ENCODE measurements at regions not wholly inside any gene's neighbourhood (a gene's known extent, or its start where the extent isn't known, plus 50 kb on each side); places are given as distances from the start of the nearest gene placed in this dataset.

DNA sequence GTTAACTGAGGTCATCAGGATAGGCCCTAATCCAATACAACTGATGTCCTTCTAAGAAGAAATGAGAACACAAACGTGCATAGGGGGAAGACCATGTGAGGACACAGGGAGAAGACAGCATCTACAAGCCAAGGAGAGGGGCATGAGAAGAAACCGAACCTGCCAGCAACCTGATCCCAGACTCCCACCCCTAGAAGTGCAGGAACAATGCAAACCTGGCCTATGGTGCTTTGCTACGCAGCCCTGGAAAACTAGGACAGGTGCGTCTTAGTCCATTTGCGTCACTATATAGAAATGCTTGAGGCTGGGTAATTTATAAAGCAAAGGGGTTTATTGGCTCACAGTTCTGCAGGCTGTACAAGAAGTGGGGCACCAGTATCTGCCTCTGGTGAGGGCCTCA lies 322.6 kb upstream of the ZNF32 start:
- no peak for DNase-seq (ENCODE audit: low read depth)
- TF ChIP-seq, protein P1, sequence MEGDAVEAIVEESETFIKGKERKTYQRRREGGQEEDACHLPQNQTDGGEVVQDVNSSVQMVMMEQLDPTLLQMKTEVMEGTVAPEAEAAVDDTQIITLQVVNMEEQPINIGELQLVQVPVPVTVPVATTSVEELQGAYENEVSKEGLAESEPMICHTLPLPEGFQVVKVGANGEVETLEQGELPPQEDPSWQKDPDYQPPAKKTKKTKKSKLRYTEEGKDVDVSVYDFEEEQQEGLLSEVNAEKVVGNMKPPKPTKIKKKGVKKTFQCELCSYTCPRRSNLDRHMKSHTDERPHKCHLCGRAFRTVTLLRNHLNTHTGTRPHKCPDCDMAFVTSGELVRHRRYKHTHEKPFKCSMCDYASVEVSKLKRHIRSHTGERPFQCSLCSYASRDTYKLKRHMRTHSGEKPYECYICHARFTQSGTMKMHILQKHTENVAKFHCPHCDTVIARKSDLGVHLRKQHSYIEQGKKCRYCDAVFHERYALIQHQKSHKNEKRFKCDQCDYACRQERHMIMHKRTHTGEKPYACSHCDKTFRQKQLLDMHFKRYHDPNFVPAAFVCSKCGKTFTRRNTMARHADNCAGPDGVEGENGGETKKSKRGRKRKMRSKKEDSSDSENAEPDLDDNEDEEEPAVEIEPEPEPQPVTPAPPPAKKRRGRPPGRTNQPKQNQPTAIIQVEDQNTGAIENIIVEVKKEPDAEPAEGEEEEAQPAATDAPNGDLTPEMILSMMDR (IDR thresholded peaks at IDR 0.05; ENCODE audit: low read length, missing control alignments) = no peak
- H3K4me3 ChIP-seq (replicated peaks; ENCODE audit: low read depth, low read length) = no peak overlapping the region

DNA sequence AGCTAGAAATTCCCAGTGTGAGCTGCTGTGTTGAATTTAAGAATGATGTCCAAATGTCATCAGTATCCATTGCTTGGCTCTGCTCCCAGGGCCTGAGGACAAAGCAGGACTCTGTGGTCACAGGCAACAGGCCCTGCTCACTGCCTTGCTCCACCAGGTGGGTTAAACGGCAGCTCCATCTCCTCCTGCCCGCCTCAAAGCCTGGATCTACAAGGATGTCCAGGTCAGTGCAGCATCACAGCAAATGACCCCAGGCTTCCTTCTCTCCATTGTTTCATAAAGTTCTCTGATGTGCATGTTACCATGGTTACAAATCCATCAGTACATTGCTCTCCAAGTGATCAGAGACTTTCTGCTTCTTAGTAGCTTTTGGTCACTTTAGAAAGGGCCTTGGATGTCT lies 322.0 kb upstream of the ZNF32 start:
- TF ChIP-seq, protein P1 (IDR thresholded peaks at IDR 0.05; ENCODE audit: low read length, missing control alignments) = no peak

DNA sequence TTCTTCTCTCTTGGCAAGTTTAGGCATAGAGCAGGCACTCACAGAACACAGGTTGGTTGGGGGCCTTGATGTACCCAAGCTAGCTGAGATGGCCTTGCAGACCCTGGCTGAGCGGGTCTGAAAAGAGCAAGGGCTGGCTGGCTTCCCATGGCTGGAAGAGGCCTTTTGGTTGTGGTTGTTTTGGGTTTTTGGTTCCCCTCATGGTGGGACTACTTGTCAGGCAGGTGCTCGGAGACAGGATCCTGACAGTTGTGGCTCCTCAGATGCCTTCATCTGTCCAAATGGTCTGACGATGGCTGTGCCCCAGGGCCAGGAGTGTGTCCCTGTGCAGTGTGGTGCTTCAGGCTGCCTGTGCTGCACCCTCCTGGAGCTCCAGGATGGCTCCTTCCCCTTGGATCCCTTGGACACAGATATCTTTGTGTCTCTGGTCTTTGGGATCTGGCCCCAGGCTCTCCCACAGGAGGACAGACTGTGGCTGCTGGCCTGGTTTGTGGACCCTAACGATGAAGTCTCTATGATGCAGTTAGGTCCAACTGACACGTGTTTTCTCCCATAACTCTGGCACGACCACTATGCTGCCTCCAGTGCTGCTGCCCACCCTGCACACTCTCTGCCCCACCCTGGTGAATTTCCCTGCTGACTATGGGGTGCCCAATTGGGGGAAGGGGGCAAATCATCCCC lies 321.5 kb upstream of the ZNF32 start:
- H3K4me3 ChIP-seq (replicated peaks; ENCODE audit: low read depth, low read length) = no peak overlapping the region
- DNase-seq (ENCODE audit: low read depth) = no peak

More for the DNA sequence above, 322.0 kb upstream of the ZNF32 start:
- no peak overlapping the region for H3K4me3 ChIP-seq (replicated peaks; ENCODE audit: low read depth, low read length)
- peak; percentile 21 for DNase-seq (ENCODE audit: low read depth)

DNA sequence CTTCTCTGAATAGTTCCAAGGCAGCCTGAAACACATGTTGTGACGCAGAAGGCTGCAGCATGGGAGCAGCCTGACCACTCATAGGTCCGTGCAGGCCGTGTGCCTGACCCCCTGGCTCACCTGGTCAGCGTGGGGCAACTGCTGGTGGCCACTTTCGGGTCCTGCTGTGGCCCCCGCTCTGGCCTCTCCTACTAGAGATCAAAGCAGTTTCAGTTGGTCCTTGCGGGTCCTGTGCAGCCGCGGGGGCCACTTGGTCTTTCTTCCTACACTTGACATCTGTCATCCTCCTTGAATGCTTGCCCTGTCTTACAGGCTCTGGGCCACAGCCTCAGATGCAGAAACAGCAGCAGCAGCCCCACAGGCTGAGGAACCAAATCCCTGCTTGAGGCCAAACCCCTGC lies 320.8 kb upstream of the ZNF32 start:
- TF ChIP-seq, protein P1 (IDR thresholded peaks at IDR 0.05; ENCODE audit: low read length, missing control alignments) = no peak
- no peak for DNase-seq (ENCODE audit: low read depth)
- H3K4me3 ChIP-seq (replicated peaks; ENCODE audit: low read depth, low read length) = no peak overlapping the region

More for the DNA sequence above, 321.5 kb upstream of the ZNF32 start:
- TF ChIP-seq, protein P1 (IDR thresholded peaks at IDR 0.05; ENCODE audit: low read length, missing control alignments) = no peak

DNA sequence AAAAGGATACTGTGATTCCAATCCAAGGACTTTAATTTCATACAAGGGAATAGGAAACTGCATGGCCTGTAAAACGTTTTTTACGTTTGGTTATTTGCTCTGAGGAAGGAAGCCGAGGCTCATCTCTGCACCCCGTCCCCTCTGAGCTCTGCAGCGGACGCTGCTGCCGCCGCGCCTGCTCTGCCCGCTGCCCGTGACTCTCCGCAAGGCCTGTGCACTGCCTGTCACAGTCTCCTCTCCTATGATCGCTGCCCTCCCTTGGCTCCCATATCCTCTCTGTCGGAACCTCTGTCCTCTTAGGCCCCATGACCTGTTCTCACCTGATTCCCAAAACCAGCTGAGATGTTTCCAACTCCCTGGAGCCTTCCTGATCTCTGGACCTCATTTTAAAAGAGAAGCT lies 320.3 kb upstream of the ZNF32 start:
- DNase-seq (ENCODE audit: low read depth) = no peak
- TF ChIP-seq, protein P1 (IDR thresholded peaks at IDR 0.05; ENCODE audit: low read length, missing control alignments) = no peak
- no peak overlapping the region for H3K4me3 ChIP-seq (replicated peaks; ENCODE audit: low read depth, low read length)

DNA sequence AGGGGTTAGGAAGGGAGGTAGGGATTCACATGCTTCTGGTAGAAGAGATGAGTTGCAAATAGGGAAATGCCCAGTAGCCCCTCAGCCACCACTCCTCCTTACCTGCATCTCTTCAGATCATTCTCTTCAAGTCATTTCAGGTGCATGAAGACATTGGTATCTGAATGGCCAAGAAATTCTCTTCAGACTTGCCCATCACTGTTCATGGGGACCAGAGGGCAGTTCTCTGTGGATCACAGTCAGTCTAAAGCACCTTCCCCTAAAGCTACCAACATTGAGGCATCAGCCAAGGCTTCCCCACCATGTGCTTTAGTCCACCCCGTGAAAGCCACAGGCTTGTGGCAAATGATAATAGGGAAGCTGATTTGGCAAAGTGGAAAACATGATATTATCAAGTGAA lies 319.4 kb upstream of the ZNF32 start:
- no peak for DNase-seq (ENCODE audit: low read depth)
- TF ChIP-seq, protein P1 (IDR thresholded peaks at IDR 0.05; ENCODE audit: low read length, missing control alignments) = no peak
- no peak overlapping the region for H3K4me3 ChIP-seq (replicated peaks; ENCODE audit: low read depth, low read length)

DNA sequence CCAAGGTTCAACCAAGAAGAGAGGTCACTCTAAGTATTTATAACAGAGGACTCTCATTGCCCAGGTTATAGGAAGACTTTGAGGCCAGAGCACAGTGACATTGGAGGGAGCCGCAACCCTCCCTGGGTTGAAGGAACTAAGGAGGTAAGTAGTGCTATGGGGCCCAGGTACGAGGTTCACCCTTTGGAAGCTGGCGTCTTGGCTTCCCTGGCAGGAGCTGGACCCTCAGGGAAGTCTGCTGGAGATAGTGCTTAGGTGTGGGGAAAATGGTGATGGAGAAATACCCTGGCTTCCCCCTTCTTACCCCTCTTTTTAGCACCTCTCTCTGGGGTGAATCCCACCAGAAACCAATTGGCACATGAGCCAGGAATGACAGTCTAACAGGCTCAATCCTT lies 317.9 kb upstream of the ZNF32 start:
- H3K4me3 ChIP-seq (replicated peaks; ENCODE audit: low read depth, low read length) = no peak overlapping the region
- DNase-seq (ENCODE audit: low read depth) = no peak
- TF ChIP-seq, protein P1 (IDR thresholded peaks at IDR 0.05; ENCODE audit: low read length, missing control alignments) = no peak

All from fibroblast of pulmonary artery (primary cell).